COLO668 (cell line): ENCODE measurements at regions not wholly inside any gene's neighbourhood (a gene's known extent, or its start where the extent isn't known, plus 50 kb on each side); places are given as distances from the start of the nearest gene placed in this dataset.

ENCODE experiments used
- DNase-seq: peaks from one replicate; lab custom pipeline; 2025; ENCODE audit not compliant: unreplicated experiment; lab: John Stamatoyannopoulos, UW

DNA sequence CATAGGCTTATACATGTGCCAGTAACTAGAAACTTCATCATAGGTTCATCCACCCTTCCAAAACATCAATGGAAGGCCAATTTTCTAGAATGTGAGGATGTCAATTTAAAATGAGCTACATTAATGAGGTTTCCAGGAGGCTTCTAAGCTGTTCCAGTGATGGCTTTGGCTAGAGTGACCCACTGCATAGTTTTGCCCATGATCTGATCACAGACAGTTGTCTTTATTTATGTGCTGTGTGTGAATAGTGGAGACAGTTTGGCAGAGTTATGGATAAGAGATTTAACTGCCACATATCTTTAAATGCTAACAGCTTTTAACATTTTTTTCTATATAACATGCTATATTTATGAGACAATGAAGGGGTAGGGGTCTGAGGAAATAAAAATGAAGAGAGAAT is 139.0 kb upstream of the ZNF462 start:
- DNase-seq, result no peak

DNA sequence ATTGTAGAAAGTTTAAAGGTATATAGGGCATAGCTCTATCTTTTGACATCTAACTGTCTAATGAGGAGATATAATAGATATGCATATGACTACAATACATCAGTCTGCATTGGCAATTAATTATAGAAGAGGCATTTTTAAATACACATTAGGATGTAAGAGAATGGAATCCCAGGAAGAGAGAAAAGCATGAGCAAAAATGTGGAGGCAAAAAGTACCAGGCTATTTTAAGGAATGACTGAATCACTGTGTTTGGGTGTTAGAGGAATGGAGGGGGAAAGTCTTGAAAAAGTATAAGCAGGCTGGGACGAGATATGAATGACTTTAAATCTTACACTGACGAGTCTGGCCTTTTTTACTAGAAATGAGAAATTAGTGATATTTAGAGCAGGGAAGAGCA is 138.4 kb upstream of the ZNF462 start:
- DNase-seq, result no peak

DNA sequence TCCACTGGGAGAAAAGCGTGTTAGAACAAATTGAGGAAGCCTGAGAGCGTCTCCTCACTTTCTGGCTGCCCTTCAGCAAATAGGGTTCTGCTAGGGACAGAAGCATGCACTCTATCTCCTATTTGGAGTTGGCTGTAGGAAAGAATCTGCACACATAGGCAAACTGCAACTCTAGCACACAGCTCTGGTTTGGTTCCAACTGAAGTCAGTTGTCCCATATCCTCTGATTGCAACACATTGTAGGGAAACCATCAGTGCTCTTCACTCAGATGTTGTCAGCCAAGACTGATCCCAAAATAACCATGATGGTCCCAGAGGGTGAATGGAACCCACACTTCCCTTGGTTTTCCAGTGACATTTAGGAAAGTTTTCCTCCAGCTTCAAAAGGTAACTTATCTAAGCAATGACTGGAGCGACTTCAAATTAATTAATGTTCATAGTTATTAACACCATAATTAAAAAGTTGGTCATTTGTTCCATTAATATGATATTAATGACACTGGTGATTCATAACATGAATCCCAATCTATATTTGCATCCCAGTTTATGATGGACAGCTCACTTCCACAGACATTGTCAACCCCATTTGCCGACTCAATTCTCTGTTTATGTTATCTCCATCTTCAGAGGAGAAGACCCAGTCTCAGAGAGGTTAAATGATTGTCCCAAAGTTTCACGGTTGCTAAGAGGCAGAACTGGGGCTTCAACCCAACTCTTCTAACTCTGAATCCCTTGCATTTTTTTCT is 136.7 kb upstream of the ZNF462 start:
- no peak for DNase-seq

DNA sequence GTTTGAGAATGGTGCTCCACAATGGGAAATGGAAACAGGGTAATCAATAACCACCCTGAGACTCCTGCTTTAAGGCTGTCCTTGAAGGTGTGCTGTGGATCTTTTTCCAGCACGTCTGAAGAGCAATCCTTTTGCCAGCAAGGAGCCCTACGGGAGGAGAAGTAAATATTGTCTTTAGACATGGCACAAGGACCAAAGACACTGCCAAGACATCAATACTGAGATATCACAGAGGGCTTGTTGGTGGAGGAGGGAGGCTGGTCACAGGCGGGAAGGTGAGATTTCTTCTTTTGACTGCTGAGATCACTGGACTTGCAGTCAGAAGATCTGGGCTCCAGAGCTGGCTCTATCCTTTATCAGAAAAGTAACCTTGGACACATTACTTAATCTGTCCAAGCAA is 135.0 kb upstream of the ZNF462 start:
- DNase-seq, result no peak

DNA sequence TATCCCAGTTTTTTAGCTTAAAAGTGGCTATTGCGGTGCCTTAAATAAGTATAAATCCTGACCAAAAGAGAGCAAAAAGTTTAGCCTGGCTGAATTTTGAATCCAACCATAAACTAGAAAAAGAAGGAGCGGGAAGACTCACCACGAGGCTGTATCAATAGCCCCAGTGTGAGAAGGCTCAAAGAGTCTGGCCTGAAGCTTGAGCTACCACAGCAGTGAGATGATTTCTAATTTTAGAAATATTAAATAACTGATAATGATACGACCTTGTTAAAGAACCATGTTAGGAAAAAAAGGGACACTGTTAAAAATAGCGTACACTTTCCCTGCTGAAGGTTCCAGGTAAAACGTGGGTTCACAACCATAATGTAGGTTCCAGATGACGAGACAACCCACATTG is 134.1 kb upstream of the ZNF462 start:
- DNase-seq, result no peak

DNA sequence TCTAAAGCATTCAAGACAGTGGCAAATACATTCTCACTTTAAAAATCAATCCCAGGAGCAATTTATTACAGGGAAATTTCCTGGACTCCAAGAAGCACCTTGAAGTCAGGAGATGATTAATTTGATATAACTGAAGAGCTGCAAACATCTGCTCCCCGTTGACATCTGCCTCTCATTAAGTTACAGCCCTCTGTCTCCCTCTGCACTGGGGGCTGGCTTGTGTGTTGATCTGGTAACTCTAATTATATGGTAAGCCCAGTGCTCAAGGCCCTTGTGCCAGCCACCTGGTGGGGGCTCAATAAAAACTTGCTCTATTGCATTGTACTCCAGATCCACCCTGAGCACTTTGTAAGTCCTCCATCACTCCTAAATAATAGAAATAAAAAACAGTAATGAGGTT is 131.1 kb upstream of the ZNF462 start:
- peak; percentile 48 for DNase-seq

DNA sequence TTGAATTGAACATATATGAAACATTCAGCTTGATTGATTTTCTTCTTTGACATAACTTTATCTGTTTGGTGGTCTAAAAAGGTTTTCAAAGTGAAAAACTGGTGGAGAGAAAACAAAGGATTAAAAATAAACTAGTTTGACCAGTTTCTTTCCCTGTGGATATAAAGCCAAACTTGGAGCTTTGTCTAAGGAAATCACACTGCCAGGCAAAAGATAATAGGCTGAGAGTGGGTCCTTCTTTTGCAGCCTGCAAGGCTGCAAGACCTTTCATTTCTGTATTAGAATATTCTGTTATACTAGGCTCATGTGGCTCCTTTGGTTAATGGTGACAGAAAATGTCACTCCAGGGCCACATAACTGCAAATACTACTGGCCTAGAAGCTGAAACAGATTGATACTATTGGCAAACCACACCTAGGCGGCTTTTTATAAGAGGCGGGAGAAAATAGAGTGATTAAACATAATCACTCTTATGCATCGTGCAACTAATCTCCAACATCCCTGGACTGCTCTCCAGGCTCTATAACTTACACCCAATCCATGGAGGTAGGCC is 129.1 kb upstream of the ZNF462 start:
- DNase-seq, result no peak

DNA sequence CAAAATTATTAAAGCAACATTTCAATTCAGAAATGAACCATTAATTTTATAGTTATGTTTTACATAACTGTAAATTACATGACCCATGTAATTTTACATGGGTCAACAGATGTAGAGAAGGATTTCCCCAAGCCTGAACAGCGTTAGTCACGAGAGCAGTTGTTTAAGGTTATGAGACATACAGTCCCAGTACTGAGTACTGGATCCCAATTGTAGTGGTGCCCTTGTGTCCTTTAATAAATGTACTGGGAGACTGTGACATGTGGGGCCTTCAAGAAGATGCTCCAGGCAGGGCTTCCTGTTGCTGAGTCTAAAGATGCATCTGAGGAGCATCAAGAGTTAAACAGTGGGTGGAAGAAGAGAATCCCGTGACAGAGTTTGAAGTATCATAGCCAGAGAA is 125.5 kb upstream of the ZNF462 start:
- DNase-seq, result no peak

DNA sequence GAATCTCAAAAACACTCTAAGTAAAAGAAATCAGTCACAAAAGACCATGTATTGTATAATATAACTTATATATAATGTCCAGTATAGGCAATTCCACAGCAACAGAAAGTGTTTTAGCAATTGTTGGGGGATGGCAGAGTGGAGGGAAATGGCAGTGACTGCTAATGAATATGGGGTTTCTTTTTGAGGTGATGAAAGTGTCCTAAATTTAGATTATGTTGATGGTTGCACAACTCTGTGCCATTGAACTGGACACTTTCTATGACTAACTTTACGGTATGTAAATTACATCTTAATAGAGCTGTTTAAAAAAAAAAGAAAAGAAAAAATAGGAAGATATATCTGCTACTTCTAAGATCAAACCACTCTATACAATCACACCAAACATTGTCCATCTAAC is 124.9 kb upstream of the ZNF462 start:
- no peak for DNase-seq

DNA sequence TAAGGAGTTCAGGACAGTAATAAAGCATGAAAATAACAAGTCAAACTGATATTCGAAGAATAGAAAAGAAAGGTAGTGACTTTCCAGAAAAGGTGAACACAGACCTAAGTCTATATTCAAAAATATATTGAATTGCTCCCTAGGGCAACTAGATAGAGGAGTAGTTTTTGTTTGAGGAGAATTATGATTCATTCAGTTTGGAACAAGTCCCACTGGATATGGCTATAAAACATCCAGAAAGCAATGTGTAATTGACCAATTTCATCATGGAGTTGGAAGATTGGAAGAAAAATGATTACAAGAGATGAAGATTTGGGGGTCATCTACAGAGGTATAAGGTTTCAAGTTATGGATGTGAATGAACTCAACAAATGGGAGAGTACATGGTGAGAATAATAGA is 117.5 kb upstream of the ZNF462 start:
- no peak for DNase-seq

DNA sequence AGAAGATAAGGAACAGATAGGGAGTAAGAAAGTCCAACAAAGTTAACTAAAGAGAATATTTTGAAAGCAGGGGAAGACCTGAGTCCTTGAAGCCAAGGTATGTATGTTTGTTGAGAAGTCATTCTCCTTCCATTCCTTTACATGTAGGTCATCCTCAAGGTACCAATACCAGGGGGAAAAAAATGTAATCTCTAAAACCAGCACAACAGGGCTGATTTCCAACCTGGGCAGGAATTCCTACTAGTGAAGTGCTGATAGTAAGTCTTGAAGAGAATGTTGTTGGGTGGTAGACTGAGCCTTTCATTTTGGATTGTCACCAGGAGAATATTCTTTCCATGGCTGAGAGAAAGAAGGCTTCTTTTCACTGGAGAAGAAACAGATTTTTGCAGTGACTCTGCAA is 117.1 kb upstream of the ZNF462 start:
- DNase-seq, result no peak

DNA sequence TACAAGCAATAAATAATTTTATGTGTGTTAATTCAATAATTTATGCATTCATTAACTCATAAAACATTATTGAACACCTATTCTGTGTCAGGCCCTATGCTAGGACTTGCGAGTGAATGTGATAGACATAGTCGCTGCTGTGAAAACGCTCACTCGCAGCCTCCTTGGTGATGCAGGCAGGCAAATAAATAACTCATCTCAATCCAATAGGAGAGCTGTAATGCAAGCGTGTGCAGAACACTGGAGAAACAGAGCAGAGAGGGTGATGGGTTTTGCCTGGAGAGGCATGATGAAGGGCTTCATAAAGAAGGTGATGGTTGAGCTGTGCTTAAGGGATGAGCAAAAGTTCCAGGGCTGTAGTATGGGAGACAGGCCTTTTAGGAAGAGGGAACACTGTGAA is 111.3 kb upstream of the ZNF462 start:
- DNase-seq, result no peak

DNA sequence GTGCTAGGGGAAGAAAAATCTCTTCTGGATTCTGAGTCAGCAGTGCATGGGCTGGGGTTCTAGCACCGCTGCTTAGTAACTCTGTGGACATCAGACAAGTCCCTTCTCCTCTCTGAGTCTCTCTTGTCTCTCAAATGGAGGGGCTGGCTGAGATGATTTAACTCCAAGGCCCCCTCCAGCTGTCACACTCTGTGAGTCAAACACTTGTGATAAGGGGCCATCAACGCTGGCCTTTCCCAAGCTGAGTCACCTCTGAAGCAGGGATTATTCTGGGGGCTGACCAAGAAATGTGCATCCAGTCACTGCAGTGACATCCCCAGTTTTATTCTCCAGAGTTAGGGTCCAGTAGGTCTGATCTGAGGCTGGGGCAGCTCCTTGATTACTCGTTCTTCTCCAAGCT is 110.4 kb upstream of the ZNF462 start:
- no peak for DNase-seq

DNA sequence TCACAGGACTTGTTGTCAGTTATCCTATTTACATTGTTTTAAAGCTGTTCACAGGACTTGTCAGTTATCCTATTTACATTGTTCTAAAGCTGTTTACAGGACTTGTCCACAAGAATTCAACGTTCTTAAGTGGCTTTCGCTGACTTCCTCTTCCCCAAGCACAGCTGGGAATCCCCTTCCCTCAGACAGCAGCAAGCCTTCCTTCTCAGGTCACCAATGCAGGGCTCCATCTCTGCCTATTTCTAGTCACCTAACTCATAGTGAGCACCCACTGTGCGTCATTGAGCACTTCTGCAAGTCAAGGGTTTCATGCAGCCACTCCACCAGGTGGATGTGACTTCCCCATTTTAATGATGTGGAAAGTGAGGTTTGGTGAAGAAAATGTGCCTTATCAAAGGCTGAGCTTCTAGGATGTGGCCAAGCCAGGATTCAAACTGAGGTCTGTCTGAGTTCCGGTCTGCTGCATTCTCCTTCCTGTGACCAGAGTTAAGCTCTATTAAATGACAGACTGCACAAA is 109.8 kb upstream of the ZNF462 start:
- DNase-seq, result no peak

DNA sequence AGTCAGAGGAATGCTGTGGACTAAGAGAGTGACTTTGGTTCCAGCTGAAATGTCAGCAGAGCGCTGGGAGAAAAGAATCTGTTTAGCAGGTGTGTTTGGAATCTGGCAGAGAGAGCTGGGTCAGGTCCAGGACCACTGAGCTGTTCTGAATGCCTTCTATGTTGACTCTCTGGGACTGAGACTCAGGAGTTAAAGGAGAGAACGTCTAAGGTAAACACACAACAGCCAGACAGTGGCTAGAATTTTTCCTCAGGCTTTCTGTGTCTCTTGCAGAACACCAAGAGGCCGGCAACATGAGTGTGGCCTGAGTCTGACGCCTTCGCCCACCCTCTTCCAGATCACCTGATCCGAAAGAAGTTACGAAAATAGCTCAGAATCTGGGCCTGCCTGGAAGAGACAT is 107.2 kb upstream of the ZNF462 start:
- no peak for DNase-seq

DNA sequence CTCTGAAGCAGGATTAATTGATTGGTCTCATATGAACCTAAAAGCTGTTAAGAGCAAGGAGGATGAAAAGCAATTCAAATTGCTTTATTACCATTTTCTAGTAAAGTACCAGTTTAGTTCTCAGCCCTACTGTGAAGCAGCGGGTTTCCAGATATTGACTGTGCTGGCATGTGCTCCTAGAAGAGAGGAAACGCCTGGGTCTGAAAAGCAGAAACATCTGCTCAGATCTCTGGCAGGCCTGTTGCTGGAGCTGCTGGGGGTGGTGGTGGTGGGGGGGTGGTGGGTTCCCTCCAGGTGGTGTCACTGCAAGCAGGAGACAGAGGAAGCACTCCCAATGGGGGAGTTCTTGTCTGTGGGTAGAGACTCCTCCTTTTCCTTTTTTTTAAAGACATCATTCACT is 105.5 kb upstream of the ZNF462 start:
- no peak for DNase-seq

DNA sequence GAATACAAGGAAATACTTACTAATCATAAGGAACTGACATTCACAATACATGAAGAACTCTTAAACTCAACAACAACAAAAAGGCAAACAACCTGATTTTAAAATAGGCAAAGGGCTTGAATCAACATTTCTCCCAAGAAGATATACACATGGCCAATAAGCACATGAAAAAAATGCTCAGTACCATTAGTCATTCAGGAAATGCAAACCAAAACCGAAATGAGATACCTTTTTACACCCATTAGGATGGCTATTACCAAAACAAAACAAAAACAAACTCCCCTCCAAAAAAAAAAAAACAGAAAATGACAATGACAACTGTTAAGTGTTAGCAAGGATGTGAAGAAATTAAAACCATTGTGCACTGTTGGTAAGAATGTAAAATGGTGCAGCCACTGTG is 104.1 kb upstream of the ZNF462 start:
- DNase-seq, result no peak

DNA sequence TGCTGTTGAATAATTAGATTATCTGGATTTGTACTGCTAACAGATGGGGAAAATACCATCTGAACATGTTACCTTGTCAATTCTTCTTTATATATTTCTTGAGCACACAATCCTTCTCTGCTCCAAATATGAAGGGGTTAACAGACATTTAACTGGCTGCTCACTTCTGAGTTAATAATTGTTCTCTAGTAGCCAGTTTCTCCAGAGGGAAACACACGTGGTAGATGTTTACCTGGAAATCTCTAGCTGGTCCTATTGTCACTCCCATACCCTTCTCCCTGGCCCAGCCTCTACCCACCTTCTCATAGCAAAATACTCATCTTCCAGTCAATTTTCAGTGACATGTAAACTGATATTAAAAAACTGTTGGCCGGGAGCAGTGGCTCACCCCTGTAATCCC is 101.5 kb upstream of the ZNF462 start:
- no peak for DNase-seq

DNA sequence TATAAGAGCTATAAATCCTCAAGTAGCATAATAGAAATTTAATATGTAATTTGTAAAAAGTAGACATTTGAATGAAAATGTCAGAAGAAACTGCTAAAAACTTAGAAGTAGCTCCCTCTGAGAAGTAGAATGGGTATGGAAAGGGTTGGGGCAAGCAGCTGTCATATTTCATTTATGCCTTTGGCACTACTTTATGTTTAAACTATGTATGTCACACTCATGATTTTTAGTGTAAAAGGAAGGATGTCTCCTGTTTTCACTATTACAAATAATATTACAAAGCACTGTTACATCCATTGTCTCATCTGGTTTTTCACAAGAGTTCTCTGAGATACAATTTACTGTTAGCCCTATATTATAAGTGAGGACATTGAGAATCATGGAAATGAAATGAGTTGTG is 96.3 kb upstream of the ZNF462 start:
- no peak for DNase-seq

DNA sequence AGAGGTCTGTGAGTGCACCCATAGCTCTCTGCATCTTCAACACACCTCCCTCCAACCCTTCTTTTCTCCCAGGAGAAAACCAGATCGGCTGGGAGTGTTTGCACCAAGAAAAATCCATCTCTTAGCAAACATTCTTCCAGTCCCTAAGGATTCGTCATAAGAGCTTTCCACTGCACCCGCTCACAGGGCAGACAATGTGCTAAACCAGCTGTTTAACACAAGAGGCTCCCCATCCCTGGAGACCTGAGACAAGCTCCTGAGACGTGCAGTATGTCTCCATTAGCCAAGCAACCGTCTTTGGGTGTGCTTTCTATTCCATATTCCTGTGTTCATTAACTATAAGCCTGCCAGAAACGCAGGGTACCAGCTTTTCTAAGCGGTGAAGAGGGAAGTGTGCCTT is 93.6 kb upstream of the ZNF462 start:
- DNase-seq, result no peak

DNA sequence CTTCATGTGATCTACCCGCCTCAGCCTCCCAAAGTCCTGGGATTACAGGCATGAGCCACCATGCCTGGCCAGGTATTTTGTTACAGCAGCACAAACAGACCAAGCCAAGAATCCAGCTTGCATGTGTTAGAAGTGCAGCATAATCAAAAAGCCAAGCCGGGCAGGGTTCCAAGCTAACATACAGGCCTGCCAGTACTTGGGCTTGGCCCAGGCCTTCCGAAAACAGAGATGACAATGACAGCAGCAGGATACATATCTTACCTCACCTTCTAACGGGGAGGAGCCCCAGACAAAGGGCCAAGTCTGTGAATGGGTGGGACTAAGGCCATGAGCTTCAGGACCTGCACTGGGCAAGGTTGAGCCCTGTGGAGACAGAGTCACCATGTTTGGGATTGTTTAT is 91.4 kb upstream of the ZNF462 start:
- DNase-seq, result no peak

DNA sequence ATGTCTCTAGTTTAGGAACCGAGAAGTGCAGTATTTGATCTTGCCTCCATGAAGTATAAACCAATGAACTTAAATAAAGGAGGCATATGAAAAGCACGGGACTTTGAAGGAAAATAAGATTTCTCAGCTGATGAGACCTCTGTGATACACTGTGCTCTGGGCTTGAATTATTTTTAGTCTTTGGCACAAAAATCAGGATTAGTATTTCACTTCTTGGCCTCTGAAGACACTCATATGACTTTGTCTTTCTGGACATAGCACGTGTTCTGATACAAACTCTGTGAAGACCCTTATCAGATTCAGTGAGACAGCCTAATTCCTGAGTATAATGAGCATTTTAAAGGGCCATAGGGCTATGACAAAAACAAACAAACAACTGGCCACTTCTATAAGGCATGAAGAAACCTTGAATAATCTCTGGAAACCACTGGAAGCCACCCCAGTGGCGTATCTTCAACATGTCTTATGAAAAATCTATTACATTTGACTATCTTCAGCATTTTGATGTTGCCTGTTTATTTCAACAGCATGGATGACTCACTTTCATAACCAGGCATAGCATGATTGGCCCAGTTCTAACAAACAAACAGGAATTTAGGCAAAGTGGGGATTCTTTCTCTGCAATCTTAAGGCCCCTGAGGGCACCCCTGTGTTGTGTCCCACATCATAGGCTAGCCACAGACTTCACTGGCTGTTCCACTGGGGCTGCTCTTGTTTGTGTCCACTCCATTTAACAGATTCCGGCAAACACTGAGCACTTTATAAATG is 90.3 kb upstream of the ZNF462 start:
- DNase-seq, result no peak
